HL-60 (cell line): ENCODE measurements at regions not wholly inside any gene's neighbourhood (a gene's known extent, or its start where the extent isn't known, plus 50 kb on each side); places are given as distances from the start of the nearest gene placed in this dataset.

Experiments
- DNase-seq, 2 experiments: peaks; one replicate each; pipeline ENCODE4 v3.0.0-alpha.2; 2010 to 2020; ENCODE audit warnings: low read depth in 1 of 2, low spot score in 1 of 2
- H3K27ac ChIP-seq: fragments of 250-450 bp; sonication (Bioruptor Pico); replicated peaks from 2 replicates; pipeline ENCODE4 v1.5.1; 2020; ENCODE audit warnings: mild to moderate bottlenecking, moderate library complexity
- H3K27me3 ChIP-seq: fragments of 250-450 bp; sonication (Bioruptor Pico); 2 replicates; pipeline ENCODE4 v1.5.1; 2021; ENCODE audit warnings: mild to moderate bottlenecking, moderate library complexity; ENCODE audit not compliant: insufficient read depth, poor library complexity, severe bottlenecking
- H3K4me3 ChIP-seq: replicated peaks from 2 replicates; pipeline ENCODE4 v1.5.1; 2011; ENCODE audit warnings: mild to moderate bottlenecking, control low read depth, low read length; ENCODE audit not compliant: insufficient read depth
- GABPA ChIP-seq: IDR thresholded peaks from 2 replicates; pipeline ENCODE4 v1.6.1; 2012; ENCODE audit warnings: low read depth
- POLR2AphosphoS5 ChIP-seq: IDR thresholded peaks from 2 replicates; pipeline ENCODE4 v1.6.1; 2012; ENCODE audit warnings: low read depth
- SPI1 ChIP-seq: IDR thresholded peaks from 2 replicates; pipeline ENCODE4 v1.6.1; 2012; ENCODE audit warnings: low read depth, mild to moderate bottlenecking, borderline replicate concordance
- TF ChIP-seq, protein P1 (sequence below): IDR thresholded peaks from 2 replicates; pipeline ENCODE4 v1.6.1; 2012; ENCODE audit warnings: low read depth; ENCODE audit not compliant: insufficient replicate concordance
- TF ChIP-seq, protein P2 (sequence below): IDR thresholded peaks from one replicate; pipeline ENCODE4 v1.5.1; 2011; ENCODE audit warnings: low read length, control low read depth, inconsistent platforms; ENCODE audit not compliant: insufficient read depth

DNA sequence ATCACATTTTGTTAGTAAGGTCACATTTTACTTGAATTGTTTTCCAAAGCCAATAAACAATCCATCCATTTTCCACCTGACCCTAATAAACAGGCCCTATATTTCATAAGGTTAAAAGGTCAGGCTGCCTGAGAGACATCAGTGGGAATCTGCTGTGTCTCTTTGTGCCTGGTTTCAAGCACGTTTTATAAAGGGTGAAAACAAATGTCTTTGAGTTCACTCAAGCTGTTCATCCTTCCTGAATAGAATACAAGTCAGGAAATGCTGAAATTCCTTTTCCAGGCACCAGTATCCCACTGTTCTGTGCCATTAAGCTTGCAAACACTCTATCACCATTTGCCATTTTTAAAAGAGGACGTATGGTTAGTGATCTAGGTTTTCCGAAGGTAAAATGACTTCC is 67.5 kb upstream of the SPATA13 start:
- Histone ChIP-seq H3K4me3 (no peak overlapping the region), H3K27me3 (no peaks in the 10 kb centered on the region), H3K27ac (no peak overlapping the region)
- TF ChIP-seq, protein P1, sequence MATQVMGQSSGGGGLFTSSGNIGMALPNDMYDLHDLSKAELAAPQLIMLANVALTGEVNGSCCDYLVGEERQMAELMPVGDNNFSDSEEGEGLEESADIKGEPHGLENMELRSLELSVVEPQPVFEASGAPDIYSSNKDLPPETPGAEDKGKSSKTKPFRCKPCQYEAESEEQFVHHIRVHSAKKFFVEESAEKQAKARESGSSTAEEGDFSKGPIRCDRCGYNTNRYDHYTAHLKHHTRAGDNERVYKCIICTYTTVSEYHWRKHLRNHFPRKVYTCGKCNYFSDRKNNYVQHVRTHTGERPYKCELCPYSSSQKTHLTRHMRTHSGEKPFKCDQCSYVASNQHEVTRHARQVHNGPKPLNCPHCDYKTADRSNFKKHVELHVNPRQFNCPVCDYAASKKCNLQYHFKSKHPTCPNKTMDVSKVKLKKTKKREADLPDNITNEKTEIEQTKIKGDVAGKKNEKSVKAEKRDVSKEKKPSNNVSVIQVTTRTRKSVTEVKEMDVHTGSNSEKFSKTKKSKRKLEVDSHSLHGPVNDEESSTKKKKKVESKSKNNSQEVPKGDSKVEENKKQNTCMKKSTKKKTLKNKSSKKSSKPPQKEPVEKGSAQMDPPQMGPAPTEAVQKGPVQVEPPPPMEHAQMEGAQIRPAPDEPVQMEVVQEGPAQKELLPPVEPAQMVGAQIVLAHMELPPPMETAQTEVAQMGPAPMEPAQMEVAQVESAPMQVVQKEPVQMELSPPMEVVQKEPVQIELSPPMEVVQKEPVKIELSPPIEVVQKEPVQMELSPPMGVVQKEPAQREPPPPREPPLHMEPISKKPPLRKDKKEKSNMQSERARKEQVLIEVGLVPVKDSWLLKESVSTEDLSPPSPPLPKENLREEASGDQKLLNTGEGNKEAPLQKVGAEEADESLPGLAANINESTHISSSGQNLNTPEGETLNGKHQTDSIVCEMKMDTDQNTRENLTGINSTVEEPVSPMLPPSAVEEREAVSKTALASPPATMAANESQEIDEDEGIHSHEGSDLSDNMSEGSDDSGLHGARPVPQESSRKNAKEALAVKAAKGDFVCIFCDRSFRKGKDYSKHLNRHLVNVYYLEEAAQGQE = no peak
- TF ChIP-seq SPI1 (no peak), POLR2AphosphoS5 (no peak)
- TF ChIP-seq, protein P2, sequence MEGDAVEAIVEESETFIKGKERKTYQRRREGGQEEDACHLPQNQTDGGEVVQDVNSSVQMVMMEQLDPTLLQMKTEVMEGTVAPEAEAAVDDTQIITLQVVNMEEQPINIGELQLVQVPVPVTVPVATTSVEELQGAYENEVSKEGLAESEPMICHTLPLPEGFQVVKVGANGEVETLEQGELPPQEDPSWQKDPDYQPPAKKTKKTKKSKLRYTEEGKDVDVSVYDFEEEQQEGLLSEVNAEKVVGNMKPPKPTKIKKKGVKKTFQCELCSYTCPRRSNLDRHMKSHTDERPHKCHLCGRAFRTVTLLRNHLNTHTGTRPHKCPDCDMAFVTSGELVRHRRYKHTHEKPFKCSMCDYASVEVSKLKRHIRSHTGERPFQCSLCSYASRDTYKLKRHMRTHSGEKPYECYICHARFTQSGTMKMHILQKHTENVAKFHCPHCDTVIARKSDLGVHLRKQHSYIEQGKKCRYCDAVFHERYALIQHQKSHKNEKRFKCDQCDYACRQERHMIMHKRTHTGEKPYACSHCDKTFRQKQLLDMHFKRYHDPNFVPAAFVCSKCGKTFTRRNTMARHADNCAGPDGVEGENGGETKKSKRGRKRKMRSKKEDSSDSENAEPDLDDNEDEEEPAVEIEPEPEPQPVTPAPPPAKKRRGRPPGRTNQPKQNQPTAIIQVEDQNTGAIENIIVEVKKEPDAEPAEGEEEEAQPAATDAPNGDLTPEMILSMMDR = no peak
- no peak for DNase-seq

- H3K4me3 ChIP-seq = no peak overlapping the region
- no peak overlapping the region for H3K27ac ChIP-seq
- no peaks in the 10 kb centered on the region for H3K27me3 ChIP-seq
- TF ChIP-seq GABPA (no peak), SPI1 (no peak), POLR2AphosphoS5 (no peak)
- TF ChIP-seq, protein P1 = no peak
- TF ChIP-seq, protein P2 = no peak
- DNase-seq = no peak
These were observed 63.9 kb upstream of the SPATA13 start for GRCh38 chr13:24096659-24097058.

- Histone ChIP-seq H3K27ac (no peak overlapping the region), H3K4me3 (no peak overlapping the region), H3K27me3 (no peaks in the 10 kb centered on the region)
- TF ChIP-seq SPI1 (no peak), POLR2AphosphoS5 (no peak), GABPA (no peak)
- TF ChIP-seq, protein P2 = no peak
- TF ChIP-seq, protein P1 = no peak
- peak in 1 of 2 experiments; percentile 48 for DNase-seq
These were observed 63.5 kb upstream of the SPATA13 start for GRCh38 chr13:24097064-24097463.
